Activated T-helper 2 cell treated with anti-CD3 and anti-CD28 coated beads, Interferon-gamma antibody, Interleukin-2, Interleukin-4, amounts not matched to agents 10 μg/mL and 5 μg/mL and 100 μg/mL, durations not matched to agents 14 hours and 24 hours and 36 hours (primary cell): ENCODE measurements at regions not wholly inside any gene's neighbourhood (a gene's known extent, or its start where the extent isn't known, plus 50 kb on each side); places are given as distances from the start of the nearest gene placed in this dataset.

ENCODE experiments used
- DNase-seq: peaks from one replicate; pipeline ENCODE4 v3.0.0; 2021; ENCODE audit warnings: low spot score
- H3K27ac Mint-ChIP-seq: one replicate; pipeline ENCODE4 v1.8.0; 2021; ENCODE audit warnings: mixed read lengths
- H3K27me3 Mint-ChIP-seq: one replicate; pipeline ENCODE4 v1.8.0; 2021; ENCODE audit warnings: low read depth, mixed read lengths
- H3K36me3 Mint-ChIP-seq: one replicate; pipeline ENCODE4 v1.8.0; 2021; ENCODE audit warnings: low read depth, mixed read lengths
- H3K4me1 Mint-ChIP-seq: one replicate; pipeline ENCODE4 v1.8.0; 2021; ENCODE audit warnings: low read depth, mixed read lengths
- H3K4me3 Mint-ChIP-seq: one replicate; pipeline ENCODE4 v1.8.0; 2021; ENCODE audit warnings: low read depth, mild to moderate bottlenecking, moderate library complexity, mixed read lengths
- H3K9me3 Mint-ChIP-seq: one replicate; pipeline ENCODE4 v1.8.0; 2021; ENCODE audit warnings: mixed read lengths
- intact Hi-C: fragments of 100-400 bp; cut with micrococcal nuclease; formaldehyde crosslinking; loops from one replicate; pipeline ENCODE4 v1.15.1; 2023

- H3K27ac Mint-ChIP-seq: no peak overlapping the region
- intact Hi-C loops: no loop called here
- no peaks in the 10 kb centered on the region for H3K4me1 Mint-ChIP-seq
- no peaks in the 10 kb centered on the region for H3K9me3 Mint-ChIP-seq
- no peaks in the 10 kb centered on the region for H3K27me3 Mint-ChIP-seq
- no peak for DNase-seq
- H3K36me3 Mint-ChIP-seq: no peaks in the 10 kb centered on the region
- H3K4me3 Mint-ChIP-seq: no peak overlapping the region
These were observed 82.4 kb downstream of the BLID start for GRCh38 chr11:122033631-122034030.

- no peaks in the 10 kb centered on the region for H3K4me1 Mint-ChIP-seq
These were observed 82.8 kb downstream of the BLID start for GRCh38 chr11:122033193-122033592.

GRCh38 chr11:122032317-122032716 lies 83.7 kb downstream of the BLID start:
- Mint-ChIP-seq H3K36me3 (no peaks in the 10 kb centered on the region), H3K9me3 (no peaks in the 10 kb centered on the region), H3K27ac (no peak overlapping the region), H3K4me1 (no peaks in the 10 kb centered on the region), H3K27me3 (no peaks in the 10 kb centered on the region), H3K4me3 (no peak overlapping the region)
- intact Hi-C loops: no loop called here
- no peak for DNase-seq

More at GRCh38 chr11:122033193-122033592, 82.8 kb downstream of the BLID start:
- intact Hi-C loops: no loop called here
- Mint-ChIP-seq H3K4me3 (no peak overlapping the region), H3K36me3 (no peaks in the 10 kb centered on the region), H3K27ac (no peak overlapping the region), H3K9me3 (no peaks in the 10 kb centered on the region), H3K27me3 (no peaks in the 10 kb centered on the region)
- no peak for DNase-seq

- H3K27ac Mint-ChIP-seq: no peak overlapping the region
- H3K4me1 Mint-ChIP-seq: no peaks in the 10 kb centered on the region
- no peaks in the 10 kb centered on the region for H3K27me3 Mint-ChIP-seq
- H3K4me3 Mint-ChIP-seq: no peak overlapping the region
- no peaks in the 10 kb centered on the region for H3K9me3 Mint-ChIP-seq
- no peaks in the 10 kb centered on the region for H3K36me3 Mint-ChIP-seq
- DNase-seq: no peak
- intact Hi-C loops: no loop called here
These were observed 84.2 kb downstream of the BLID start for GRCh38 chr11:122031813-122032212.

- no peak overlapping the region for H3K27ac Mint-ChIP-seq
- no peak for DNase-seq
These were observed 85.7 kb downstream of the BLID start for GRCh38 chr11:122030286-122030685.

GRCh38 chr11:122028545-122028944 lies 87.5 kb downstream of the BLID start:
- no peak for DNase-seq
- Mint-ChIP-seq H3K27me3 (no peaks in the 10 kb centered on the region), H3K4me1 (no peaks in the 10 kb centered on the region), H3K9me3 (no peaks in the 10 kb centered on the region), H3K27ac (no peak overlapping the region), H3K4me3 (no peak overlapping the region), H3K36me3 (no peaks in the 10 kb centered on the region)
- intact Hi-C loops: no loop called here

More at GRCh38 chr11:122030286-122030685, 85.7 kb downstream of the BLID start:
- Mint-ChIP-seq H3K36me3 (no peaks in the 10 kb centered on the region), H3K4me3 (no peak overlapping the region), H3K4me1 (no peaks in the 10 kb centered on the region), H3K9me3 (no peaks in the 10 kb centered on the region), H3K27me3 (no peaks in the 10 kb centered on the region)
- intact Hi-C loops: no loop called here

- no peak for DNase-seq
- Mint-ChIP-seq H3K27ac (no peak overlapping the region), H3K27me3 (no peaks in the 10 kb centered on the region), H3K4me3 (no peak overlapping the region), H3K9me3 (no peaks in the 10 kb centered on the region), H3K4me1 (no peaks in the 10 kb centered on the region), H3K36me3 (no peaks in the 10 kb centered on the region)
- intact Hi-C loops: no loop called here
These were observed 88.0 kb downstream of the BLID start for GRCh38 chr11:122028036-122028435.

- Mint-ChIP-seq H3K4me3 (no peak overlapping the region), H3K27me3 (no peaks in the 10 kb centered on the region), H3K36me3 (no peaks in the 10 kb centered on the region), H3K27ac (no peak overlapping the region), H3K9me3 (no peaks in the 10 kb centered on the region), H3K4me1 (no peaks in the 10 kb centered on the region)
- no peak for DNase-seq
- intact Hi-C loops: no loop called here
These were observed 90.3 kb downstream of the BLID start for GRCh38 chr11:122025757-122026156.

GRCh38 chr11:122024278-122024677 lies 91.7 kb downstream of the BLID start:
- Mint-ChIP-seq H3K27me3 (no peaks in the 10 kb centered on the region), H3K4me3 (no peak overlapping the region), H3K36me3 (no peaks in the 10 kb centered on the region), H3K4me1 (no peaks in the 10 kb centered on the region), H3K9me3 (no peaks in the 10 kb centered on the region), H3K27ac (no peak overlapping the region)
- intact Hi-C loops: no loop called here
- no peak for DNase-seq

GRCh38 chr11:122023614-122024250 lies 92.3 kb downstream of the BLID start:
- H3K36me3 Mint-ChIP-seq: no peaks in the 10 kb centered on the region
- H3K9me3 Mint-ChIP-seq: no peaks in the 10 kb centered on the region
- no peaks in the 10 kb centered on the region for H3K27me3 Mint-ChIP-seq
- no peak for DNase-seq
- no peak overlapping the region for H3K27ac Mint-ChIP-seq
- H3K4me1 Mint-ChIP-seq: no peaks in the 10 kb centered on the region
- H3K4me3 Mint-ChIP-seq: no peak overlapping the region
- intact Hi-C loops: no loop called here

GRCh38 chr11:122022646-122023045 lies 93.4 kb downstream of the BLID start:
- Mint-ChIP-seq H3K27me3 (no peaks in the 10 kb centered on the region), H3K36me3 (no peaks in the 10 kb centered on the region), H3K4me1 (no peaks in the 10 kb centered on the region)

GRCh38 chr11:122020902-122021301 lies 95.1 kb downstream of the BLID start:
- intact Hi-C loops: no loop called here
- Mint-ChIP-seq H3K4me3 (no peak overlapping the region), H3K4me1 (no peaks in the 10 kb centered on the region), H3K9me3 (no peaks in the 10 kb centered on the region), H3K27ac (no peak overlapping the region), H3K36me3 (no peaks in the 10 kb centered on the region), H3K27me3 (no peaks in the 10 kb centered on the region)
- DNase-seq: no peak

More at GRCh38 chr11:122022646-122023045, 93.4 kb downstream of the BLID start:
- intact Hi-C loops: no loop called here
- no peak overlapping the region for H3K27ac Mint-ChIP-seq
- no peaks in the 10 kb centered on the region for H3K9me3 Mint-ChIP-seq
- no peak overlapping the region for H3K4me3 Mint-ChIP-seq
- DNase-seq: no peak

- Mint-ChIP-seq H3K36me3 (no peaks in the 10 kb centered on the region), H3K4me1 (no peaks in the 10 kb centered on the region), H3K9me3 (no peaks in the 10 kb centered on the region)
These were observed 95.9 kb downstream of the BLID start for GRCh38 chr11:122019908-122020694.

More at GRCh38 chr11:122019908-122020694, 95.9 kb downstream of the BLID start:
- Mint-ChIP-seq H3K27me3 (no peaks in the 10 kb centered on the region), H3K27ac (no peak overlapping the region), H3K4me3 (no peak overlapping the region)
- intact Hi-C loops: no loop called here
- DNase-seq: no peak
